HS-27A (cell line): ENCODE measurements at regions not wholly inside any gene's neighbourhood (a gene's known extent, or its start where the extent isn't known, plus 50 kb on each side); places are given as distances from the start of the nearest gene placed in this dataset.

Experiments
- DNase-seq: peaks from one replicate; pipeline ENCODE4 v3.0.0-alpha.2; 2012; ENCODE audit warnings: low read depth, missing footprints

DNA sequence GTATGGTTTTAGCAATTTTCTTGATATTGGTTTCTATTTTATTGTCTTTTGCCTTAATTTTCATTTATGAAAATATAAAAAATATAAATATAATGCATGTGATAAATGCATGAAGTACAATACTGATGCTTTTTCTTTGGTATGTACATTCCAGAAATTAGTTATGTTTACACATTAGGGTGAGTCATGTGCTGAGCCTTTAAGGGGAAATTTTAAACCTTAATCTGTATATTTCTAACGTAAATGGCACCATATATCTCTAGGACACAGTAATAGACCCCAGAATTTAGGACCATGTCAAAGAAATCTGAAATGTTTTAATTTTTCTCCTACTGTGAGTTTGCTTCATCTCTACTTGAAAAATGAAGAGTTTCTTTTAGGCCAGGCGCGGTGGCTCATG lies 117.8 kb upstream of the SPRY1 start:
- DNase-seq, result no peak

DNA sequence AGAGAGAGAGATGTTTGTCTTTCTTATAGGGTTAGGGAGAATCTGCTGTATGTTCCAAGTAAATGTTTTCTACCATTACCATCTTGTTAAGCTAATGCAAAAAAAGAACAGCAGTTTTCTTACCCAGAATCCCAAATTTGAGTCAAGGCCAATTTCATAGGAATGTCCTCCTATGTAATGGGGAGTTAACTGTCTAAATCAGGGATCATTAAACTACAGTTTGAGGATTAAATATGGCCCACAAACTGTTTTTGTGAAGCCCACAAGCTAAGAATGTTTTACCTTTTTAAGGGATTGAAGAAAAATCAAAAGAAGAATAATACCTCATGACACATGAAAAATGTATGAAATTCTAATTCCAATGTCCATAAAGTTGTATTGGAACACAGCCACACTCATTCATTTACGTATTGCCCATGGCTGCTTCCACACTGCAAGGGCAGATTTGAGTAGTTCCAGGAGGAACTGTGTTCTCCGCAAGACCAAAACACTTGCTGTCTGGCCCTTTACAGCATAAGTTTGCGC lies 113.2 kb upstream of the SPRY1 start:
- DNase-seq, result no peak

DNA sequence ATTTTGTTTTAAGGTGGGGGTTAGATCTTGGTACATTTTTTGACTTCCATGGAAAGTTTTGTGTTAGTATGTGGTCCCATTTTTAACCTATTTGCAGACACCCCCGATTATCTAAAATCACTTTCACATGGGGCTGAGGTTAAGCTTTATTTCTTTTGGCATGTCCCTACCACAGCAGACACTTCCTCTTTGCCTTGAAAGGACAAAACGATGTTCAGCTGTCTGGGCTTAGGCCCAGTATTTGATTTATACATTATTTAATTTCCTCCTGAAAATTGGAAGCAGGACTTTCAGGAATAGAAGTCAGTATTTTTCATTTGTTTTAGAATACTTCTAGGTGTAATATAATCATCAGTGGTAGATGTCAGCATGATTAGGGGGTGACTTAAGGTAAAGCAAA lies 112.4 kb upstream of the SPRY1 start:
- DNase-seq, result no peak

DNA sequence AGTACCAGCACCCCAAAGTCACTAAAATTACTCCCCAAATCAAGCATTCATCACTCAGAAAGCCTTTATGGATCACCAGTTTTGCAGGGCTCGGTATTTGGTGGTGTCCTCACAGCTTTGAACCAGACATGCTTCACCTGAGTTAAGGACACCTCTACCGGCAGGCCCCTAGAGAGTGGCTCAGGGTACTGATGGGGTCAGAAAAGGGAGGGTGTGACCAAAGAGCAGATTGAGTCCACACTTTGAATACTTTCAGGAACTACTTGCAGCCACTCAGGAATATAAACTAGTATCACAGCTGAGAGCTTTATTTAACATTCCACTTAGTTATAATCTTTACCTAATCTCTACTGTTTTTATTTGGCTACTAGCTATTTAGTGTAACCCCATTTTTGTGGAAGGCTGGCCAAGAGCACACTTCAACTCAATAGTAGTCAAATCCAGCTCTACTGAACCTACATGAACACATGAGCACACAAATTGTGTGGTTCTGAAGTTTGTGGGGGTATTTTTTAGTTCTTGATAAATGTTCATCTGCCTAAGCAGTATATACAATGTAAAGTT lies 109.6 kb upstream of the SPRY1 start:
- DNase-seq, result no peak

DNA sequence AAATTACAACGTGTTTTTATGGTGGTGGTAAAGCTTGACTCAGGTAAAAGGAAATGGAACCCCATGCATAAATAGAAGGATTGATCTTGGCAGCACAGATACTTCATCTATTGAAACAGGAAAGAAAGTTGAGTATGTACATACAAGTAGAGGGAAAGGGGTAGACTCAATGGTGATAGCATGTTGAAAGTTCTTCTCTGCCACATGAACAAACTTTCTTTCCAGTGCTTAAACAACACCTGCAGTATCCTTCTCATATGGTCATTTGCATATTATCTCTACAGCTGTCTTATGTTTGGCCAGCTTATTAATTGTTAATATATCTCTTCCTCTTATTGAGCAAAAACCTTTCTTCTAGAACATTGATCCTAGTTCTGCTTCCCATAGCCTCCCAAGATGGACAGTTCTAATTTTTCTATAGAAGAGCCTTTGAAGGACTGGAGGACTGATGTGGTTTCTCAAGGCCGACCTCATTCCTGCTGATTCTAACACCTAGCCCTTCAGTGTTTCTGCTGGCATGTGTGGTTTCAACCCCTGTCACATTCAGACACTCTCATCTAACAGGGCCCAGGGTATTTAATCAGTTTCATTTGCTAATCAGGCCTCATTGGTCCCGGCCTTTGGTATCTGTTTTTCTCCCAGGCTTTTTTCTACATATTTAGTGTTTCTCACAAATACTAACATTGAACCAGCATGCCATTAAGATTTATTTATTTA lies 108.1 kb upstream of the SPRY1 start:
- DNase-seq, result no peak

DNA sequence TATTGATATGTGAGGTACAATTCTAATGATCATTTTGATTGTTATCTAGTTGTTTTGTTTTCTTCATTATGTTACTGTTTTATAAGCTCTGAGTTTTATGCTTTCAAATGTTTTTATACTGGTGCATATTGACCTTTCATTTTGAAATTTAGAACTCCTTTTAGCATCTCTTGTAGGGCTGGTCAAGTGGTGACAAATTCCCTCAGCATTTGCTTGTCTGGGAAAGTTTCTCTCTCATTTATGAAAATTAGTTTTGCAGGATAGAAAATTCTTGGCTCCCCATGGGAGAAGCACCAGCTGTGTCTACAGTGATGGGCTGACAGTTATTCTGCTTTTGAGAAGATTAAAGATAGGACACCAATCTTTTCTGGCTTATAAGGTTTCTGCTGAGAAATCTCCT lies 105.3 kb upstream of the SPRY1 start:
- DNase-seq, result no peak

DNA sequence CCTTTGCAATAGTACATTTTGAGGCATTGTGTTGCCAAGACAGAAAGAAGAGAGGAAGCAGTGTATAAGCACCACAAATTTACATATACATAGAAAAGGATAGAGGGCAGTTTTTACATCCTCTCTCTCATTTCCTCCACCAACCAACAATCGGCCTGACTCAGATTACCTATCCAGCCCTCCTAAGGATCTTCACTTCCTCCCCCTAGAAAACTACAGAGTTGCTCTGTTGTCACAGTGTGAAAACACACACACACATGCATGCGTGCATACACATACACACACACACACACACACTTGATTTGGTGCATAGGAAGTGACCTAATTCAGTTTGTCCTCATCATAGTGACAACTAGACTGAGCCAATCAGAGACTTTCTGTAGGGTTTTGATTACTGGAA lies 98.8 kb upstream of the SPRY1 start:
- DNase-seq, result no peak

DNA sequence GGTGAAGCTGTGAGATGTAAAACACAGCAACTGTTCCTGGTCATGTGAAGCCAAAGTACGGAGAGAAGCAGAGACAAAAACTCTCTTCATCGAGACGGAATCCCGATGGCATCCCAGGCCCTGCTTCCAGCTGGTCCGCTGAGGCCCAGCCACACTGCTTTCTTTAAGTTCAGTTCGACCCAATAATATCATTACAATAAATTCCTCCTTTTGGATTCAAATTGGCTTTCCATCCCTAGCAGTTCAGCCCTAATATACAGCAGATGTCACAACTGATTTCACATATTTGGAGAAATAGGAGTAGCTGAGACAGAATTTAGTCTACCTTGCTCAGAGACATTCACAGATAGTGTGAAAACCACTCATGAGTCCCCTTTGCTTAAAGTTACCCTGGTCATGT lies 98.3 kb upstream of the SPRY1 start:
- no peak for DNase-seq

DNA sequence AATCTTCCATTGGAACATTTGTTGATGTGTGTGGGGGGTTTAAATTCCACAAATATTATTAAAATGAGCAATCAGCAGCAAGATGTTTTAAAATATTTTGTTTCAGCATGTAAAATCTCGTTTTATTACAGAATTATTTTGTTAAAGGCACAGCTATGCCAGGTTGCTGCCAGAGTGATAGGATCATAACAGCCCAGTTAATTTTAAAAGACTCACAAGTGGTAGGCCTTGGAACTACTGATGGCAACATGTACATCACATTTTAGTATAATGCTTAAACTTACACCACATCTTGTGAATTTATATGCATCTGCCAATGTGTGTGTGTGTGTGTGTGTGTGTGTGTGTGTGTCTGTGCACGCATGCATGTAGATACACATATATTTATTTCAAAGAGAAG lies 97.8 kb upstream of the SPRY1 start:
- no peak for DNase-seq

DNA sequence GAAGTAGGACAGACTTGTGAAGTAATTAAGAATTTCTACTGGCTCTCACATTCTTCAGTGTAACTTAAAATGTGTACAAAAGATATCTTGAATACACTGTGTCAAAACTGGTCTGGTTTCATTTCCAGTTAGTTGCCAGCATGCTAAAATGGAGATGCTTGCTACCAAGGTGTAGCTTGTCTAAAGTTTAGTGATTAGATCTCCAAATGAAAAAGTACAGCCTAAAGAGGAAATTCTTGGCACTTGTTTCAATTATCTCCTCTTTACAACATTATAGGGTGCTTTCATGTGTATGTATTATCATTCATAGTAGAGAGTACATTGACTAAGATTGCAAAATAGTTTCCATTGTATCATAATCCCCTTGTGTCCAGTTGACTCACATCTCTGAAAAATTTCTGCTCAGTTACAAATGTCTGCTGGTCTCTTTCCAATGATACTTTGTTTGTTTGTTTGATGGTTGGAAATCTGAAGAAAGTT lies 97.3 kb upstream of the SPRY1 start:
- DNase-seq, result no peak

DNA sequence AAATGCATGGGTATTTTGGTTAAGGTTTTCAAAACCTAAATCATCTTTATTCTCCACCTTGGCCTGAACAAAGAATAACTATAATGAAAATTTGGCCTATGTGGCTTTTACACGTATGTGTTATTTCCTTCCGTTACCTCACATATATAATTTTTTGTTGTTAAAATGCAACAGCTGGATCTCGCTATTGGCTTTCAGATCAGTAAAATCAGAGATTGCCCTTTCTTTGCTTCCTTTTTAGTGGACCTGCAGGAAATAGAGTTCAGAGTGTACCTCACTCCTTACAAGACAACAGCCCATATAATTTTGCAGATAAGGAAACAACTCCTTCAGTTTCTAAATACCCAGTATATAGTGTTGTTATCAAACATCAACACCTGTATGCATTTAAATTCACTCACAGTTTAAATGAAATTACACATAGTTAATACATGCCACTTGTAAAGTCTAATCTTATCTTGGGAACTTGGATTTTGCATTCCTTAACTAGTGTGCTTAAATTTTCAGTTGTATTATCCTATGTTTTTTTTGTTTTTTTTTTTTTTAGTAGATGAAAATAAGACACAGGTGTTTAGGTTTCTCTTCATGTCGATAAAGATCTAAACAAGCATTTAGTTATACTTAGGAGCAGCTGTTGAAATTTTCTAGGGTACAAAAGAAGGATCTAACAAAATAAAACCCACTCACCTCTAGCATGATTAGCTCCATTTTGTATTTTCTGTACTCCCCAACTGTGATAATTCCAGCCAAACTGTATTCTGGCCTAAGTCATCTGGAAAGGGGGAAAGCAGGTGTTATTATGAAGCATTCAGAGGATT lies 96.2 kb upstream of the SPRY1 start:
- no peak for DNase-seq

DNA sequence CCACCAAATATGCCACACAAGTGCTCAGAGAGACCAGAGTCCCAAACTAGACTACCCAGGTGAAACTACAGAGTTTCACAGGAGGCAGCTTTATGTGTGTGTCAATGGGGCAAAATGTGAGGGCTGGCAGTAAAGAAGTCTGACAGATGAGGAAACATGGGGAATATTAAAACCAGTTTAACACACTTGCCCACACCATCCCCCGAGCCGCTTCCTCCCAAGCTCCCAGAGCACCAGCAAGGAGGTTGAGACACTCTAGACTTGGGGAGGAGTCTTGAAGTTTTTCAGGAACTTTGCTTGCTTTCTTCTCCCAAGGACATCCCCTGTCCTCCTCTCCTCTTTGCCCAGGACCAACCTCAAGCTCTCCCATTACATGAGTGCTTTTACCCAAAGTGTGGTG lies 94.7 kb upstream of the SPRY1 start:
- no peak for DNase-seq

DNA sequence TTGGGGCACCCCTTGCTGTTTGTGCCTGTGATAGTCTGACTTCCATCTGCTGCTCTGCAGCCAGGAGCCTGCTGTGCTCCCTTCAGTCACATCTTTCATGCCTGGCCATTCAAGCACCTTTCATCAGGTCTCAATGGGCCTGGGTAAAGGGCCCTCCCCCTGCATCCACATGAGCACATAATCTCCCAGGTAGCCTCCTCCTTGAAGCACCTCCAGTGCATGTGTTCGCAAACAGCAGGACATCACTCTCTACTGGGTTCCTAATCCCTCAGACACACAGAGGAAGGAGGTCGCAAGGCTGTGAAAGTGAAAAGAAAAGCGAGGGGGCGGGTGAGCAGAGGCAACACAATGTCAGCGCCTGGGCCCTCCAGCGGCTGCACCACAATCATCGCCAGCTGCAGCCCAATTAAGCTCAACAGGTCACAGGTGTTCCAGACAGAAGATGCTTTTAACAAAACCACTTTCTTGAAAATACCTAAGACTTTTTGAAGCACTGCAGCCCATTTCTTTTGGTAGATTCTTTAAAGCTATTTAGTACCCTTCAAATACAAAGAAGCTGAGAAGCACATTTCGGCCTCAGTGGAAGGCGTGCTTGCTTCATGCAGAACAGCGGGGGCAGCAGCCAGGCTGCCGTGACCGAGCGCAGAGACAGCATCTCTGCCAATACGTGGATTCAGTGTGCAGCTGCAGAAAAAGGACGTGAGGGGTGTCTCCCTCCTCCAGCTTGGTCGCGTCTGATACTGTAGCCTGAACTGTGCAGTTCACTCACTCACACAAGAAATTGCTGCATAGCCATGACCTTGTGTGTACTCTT lies 92.2 kb upstream of the SPRY1 start:
- DNase-seq, result no peak

DNA sequence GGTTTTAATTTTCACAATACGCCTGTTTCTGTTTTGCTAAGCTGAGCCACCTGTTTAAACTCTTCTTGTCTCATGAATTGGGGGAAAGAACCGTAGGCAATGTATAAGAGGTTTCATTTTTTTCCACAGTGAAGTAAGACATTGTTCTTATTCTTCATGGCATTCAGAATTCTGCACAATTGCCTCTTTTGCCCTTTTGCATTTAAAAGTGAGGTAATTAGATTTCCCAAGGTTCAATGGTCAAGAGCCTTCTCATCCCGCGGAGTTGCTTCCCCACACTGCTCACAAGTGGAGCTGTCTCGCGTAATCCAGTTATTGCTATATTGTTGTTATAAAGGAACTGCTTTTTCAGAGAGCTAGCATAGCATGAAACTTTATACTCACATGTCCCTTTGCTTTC lies 90.9 kb upstream of the SPRY1 start:
- no peak for DNase-seq

DNA sequence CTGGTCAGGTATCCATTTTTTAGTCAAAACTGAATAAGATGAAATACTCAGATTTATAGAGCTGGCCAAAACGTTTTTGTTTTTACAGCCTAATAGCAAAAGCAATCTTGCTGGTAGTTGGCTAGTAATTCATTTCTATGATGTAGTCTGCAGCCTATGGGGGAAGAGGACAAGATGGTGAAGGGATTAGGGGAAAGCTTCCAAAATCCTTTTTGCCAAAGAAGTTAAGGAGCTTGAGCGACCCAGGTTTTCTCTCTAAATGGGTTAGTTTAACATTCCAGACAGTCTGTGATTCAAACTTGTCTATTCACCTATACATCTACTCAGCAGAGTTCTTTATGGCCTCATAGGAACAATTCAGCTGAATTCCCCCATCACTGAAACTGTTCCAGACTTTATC lies 89.8 kb upstream of the SPRY1 start:
- no peak for DNase-seq

DNA sequence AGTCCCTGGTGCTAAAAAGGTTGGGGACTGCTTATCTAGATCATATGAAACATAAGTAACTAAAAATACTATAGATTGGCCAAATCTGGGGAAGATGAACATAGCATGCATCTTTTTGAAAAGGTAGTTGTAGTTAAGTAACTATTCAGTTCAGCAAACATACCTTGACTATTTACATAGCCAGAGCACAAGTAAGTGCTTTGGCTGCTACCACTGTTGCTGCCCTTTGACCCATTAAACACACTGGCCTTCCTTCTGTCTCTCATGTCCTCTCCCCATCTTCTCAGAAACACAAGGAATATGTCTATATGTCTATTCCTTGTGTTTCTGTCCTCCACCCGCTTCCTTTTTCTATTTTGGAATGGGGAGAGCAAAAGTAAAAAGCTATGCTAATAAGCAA lies 87.9 kb upstream of the SPRY1 start:
- no peak for DNase-seq

DNA sequence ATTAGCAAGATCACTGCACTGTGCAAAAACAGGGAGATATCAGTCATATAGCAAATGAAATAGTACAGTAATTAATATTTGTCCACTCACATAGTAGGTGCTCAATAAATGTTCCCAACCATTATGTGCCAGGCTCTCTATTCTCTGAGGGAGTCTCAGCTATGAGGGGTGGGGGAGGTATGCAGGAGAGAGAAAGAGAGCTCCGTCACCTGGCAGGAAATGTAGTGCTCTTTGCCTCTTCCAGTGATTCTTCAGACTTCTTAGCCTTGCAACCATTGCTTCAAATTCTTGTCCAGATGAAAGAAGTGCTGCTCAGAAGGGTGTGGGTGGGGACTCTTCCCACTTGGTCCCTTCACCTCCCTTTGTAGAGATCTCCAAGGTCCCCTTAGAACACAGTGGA lies 84.5 kb upstream of the SPRY1 start:
- DNase-seq, result no peak

DNA sequence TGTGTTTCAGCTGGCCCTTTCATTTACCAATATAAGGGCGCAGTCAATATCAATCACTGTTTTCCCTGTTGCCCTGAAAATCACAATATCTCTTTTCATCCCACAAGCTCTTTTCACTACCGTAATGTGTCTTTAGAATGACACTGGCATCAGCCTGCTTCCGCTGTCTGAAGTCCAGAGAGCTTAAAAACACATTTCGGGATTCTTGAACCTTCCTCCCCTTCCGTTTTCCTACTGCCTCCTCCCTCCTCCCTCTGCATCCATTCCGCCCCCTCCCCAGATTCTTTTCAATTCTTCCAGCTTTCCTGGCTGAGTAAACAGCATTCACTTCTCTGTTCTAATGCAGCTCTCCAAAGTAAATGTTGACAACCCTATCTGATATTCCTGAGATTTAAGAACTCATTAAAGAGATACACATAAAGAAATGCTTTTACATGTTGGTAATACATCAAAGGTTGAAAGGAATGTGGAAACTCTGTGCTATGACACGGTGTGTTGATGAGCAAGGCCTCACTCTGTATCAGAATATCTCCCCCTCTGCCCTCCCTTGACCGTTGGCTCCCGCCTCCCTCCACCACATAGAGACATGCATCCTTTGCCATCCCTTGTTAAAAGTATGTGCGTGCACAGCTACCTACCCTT lies 83.5 kb upstream of the SPRY1 start:
- DNase-seq, result no peak

DNA sequence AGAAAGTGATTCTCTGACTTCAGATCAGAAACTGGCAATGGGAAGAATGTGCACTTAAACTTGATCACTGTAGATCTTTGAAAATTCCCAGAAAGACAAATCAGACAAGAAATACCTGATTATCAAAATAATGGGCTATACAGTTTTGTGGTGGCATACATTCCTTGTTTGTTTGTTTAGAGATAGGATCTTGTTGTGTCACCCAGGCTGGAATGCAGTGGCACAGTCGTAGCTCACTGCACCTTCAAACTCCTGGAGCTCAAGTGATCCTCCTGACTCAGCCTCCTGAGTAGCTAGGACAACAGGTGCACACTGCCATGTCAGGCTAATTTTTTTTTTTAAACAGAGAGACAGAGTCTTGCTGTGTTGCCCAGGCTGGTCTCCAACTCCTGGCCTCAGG lies 81.0 kb upstream of the SPRY1 start:
- DNase-seq, result no peak

DNA sequence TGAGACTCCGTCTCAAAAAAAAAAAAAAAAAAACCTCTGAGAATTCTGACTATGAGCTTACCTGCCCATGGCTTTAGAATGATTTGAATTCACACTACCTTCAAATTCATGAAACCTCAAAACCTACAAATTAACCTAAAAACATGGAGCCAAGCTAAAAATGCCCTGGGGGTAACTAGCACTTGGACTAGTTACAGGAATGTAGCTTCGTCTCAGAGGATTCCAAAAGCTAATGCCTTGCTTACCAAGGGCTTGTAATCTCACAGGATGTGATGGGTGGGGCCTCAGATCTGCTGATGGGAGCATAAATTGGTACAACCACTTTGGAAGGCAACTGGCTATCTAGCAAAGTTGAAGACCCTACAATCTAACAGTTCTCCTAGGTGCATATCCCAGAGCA lies 79.4 kb upstream of the SPRY1 start:
- DNase-seq, result no peak

DNA sequence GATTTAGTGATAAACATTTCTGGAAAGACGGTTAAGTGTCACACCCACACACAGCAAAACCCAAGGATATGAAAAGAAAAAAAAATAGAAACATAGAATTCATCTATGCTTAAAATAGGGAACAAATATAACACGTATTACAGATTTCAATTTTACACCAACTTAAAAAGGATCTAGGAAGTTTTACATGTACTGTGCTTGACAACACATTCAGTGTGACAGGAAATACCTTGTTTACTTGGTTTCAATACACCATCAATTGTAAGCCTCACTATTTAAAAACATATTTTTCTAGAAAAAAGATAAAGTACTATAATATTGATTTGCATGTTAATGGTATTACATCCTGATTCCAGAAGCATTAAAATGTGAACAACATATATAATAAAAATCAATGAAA lies 77.0 kb upstream of the SPRY1 start:
- DNase-seq, result no peak

DNA sequence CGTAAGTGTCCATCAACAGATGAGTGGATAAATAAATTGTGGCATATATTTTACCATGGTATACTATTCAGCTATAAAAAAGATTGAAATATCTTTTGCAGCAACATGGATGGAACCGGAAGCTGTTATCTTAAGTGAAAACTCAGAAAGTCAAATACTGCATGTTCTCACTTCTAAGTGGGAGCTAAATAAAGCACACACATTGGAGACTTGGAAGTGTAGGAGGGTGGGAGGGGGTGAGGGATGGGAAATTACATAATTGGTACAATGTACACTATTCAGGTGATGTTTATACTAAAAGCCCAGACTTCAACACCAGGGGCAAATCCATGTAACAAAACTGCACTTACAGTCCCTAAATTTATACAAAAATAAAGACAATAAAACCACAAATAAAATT lies 72.6 kb upstream of the SPRY1 start:
- no peak for DNase-seq
